IMR-90 (cell line): ENCODE measurements at regions not wholly inside any gene's neighbourhood (a gene's known extent, or its start where the extent isn't known, plus 50 kb on each side); places are given as distances from the start of the nearest gene placed in this dataset.
"Not testable (repeated sequence)": the region's sequence is repeated elsewhere in the genome, so short reads cannot be mapped to it uniquely, and the experiment has no call there.

ENCODE experiments used
- ATAC-seq: fragments of 200-7000 bp; cut with Tn5 transposase; 2 replicates; pipeline ENCODE4 v1.9.1; 2020; ENCODE audit warnings: low read depth, mild to moderate bottlenecking, moderate library complexity
- BruUV-seq: library from RNA; stranded (reverse); fragments of 400-500 nt; replicated peaks from 2 replicates; lab custom pipeline; 2021; lab: Mats Ljungman, UMichigan
- CTCF ChIA-PET: fragments of 300-600 bp; formaldehyde crosslinking; extraction: SDS; loops from one replicate; lab custom pipeline; 2021; ENCODE audit warnings: antibody characterized with exemption; lab: Yijun Ruan, JAX
- POLR2A ChIA-PET: fragments of 300-600 bp; sonication (Branson Sonifier 250); formaldehyde crosslinking; loops from one replicate; lab custom pipeline; 2022; ENCODE audit warnings: antibody characterized with exemption; ENCODE audit not compliant: unreplicated experiment; lab: Charles Lee
- DNase-seq: peaks from one replicate; pipeline ENCODE4 v3.0.0; 2013
- H2AFZ ChIP-seq: replicated peaks from 2 replicates; pipeline ENCODE3; 2013; ENCODE audit warnings: low read length, mild to moderate bottlenecking; ENCODE audit not compliant: poor library complexity
- H2AK5ac ChIP-seq: 2 replicates; pipeline ENCODE4 v1.6.1; 2013; ENCODE audit warnings: low read depth, low read length, inconsistent platforms
- H2AK9ac ChIP-seq: replicated peaks from 2 replicates; pipeline ENCODE3; 2013; ENCODE audit warnings: mild to moderate bottlenecking, low read depth, low read length, moderate library complexity; ENCODE audit not compliant: poor library complexity
- H2BK120ac ChIP-seq: 2 replicates; pipeline ENCODE4 v1.6.1; 2013; ENCODE audit warnings: low read depth, low read length, inconsistent platforms
- H2BK15ac ChIP-seq: 3 replicates; pipeline ENCODE4 v1.6.1; 2013; ENCODE audit warnings: low read depth, low read length, inconsistent platforms
- H2BK20ac ChIP-seq: 2 replicates; pipeline ENCODE4 v1.6.1; 2013; ENCODE audit warnings: low read depth, mild to moderate bottlenecking, inconsistent platforms, low read length, moderate library complexity
- H2BK5ac ChIP-seq: 2 replicates; pipeline ENCODE4 v1.6.1; 2013; ENCODE audit warnings: mild to moderate bottlenecking, low read depth, low read length, inconsistent platforms; ENCODE audit not compliant: poor library complexity, severe bottlenecking
- H3K14ac ChIP-seq: replicated peaks from 2 replicates; pipeline ENCODE4 v1.6.1; 2013; ENCODE audit warnings: low read depth, low read length, inconsistent platforms
- H3K18ac ChIP-seq: 2 replicates; pipeline ENCODE4 v1.6.1; 2013; ENCODE audit warnings: low read depth, low read length, control low read depth
- H3K23ac ChIP-seq: 2 replicates; pipeline ENCODE4 v1.6.1; 2013; ENCODE audit warnings: low read depth, low read length, inconsistent platforms
- H3K27ac ChIP-seq: 2 replicates; pipeline ENCODE4 v1.5.1; 2013; ENCODE audit warnings: mild to moderate bottlenecking, control low read depth, low read length; ENCODE audit not compliant: insufficient read depth
- H3K27me3 ChIP-seq: 2 replicates; pipeline ENCODE4 v1.6.1; 2013; ENCODE audit warnings: low read length; ENCODE audit not compliant: control insufficient read depth, insufficient read depth
- H3K36me3 ChIP-seq: 2 replicates; pipeline ENCODE4 v1.6.1; 2013; ENCODE audit warnings: low read length, mixed read lengths; ENCODE audit not compliant: control insufficient read depth, insufficient read depth
- H3K4ac ChIP-seq: 2 replicates; pipeline ENCODE4 v1.6.1; 2013; ENCODE audit warnings: low read depth, low read length, inconsistent platforms
- H3K4me1 ChIP-seq: 2 replicates; pipeline ENCODE4 v1.6.1; 2013; ENCODE audit warnings: low read length, mixed read lengths; ENCODE audit not compliant: control insufficient read depth, insufficient read depth
- H3K4me2 ChIP-seq: 2 replicates; pipeline ENCODE4 v1.6.1; 2013; ENCODE audit warnings: low read depth, mild to moderate bottlenecking, control low read depth, low read length, moderate library complexity
- H3K4me3 ChIP-seq: 2 replicates; pipeline ENCODE4 v1.5.1; 2013; ENCODE audit warnings: low read depth, mild to moderate bottlenecking, control low read depth, low read length, moderate library complexity; ENCODE audit not compliant: insufficient read depth
- H3K56ac ChIP-seq: 2 replicates; pipeline ENCODE4 v1.6.1; 2013; ENCODE audit warnings: low read length, inconsistent platforms; ENCODE audit not compliant: insufficient read depth; ENCODE audit errors: extremely low read depth
- H3K79me1 ChIP-seq, 2 experiments: 2 replicates each; pipeline ENCODE4 v1.6.1; 2013; ENCODE audit warnings: low read length in 2 of 2, inconsistent platforms in 1 of 2, low read depth in 1 of 2
- H3K9ac ChIP-seq: 2 replicates; pipeline ENCODE4 v1.6.1; 2013; ENCODE audit warnings: low read depth, low read length, control low read depth
- H3K9me1 ChIP-seq: 2 replicates; pipeline ENCODE4 v1.6.1; 2013; ENCODE audit warnings: low read length, inconsistent platforms; ENCODE audit not compliant: insufficient read depth
- H3K9me3 ChIP-seq: 2 replicates; pipeline ENCODE4 v1.6.1; 2013; ENCODE audit warnings: low read length; ENCODE audit not compliant: control insufficient read depth, insufficient read depth
- H4K20me1 ChIP-seq: 2 replicates; pipeline ENCODE4 v1.6.1; 2013; ENCODE audit warnings: low read length, inconsistent platforms; ENCODE audit not compliant: insufficient read depth
- H4K5ac ChIP-seq: 2 replicates; pipeline ENCODE4 v1.6.1; 2013; ENCODE audit warnings: mild to moderate bottlenecking, low read depth, low read length, control low read depth
- H4K8ac ChIP-seq, 2 experiments: 2 replicates each; pipeline ENCODE4 v1.6.1; 2013; ENCODE audit warnings: low read depth in 2 of 2, low read length in 2 of 2, control low read depth in 1 of 2, inconsistent platforms in 1 of 2
- H4K91ac ChIP-seq: 2 replicates; pipeline ENCODE4 v1.6.1; 2013; ENCODE audit warnings: low read depth, low read length, inconsistent platforms; ENCODE audit not compliant: insufficient read depth
- WGBS, 2 experiments: methylation state at CpG; one replicate each; pipeline versions ENCODE4 v1.1.5 to v1.1.7; 2013; ENCODE audit warnings: missing lambda C conversion rate in 2 of 2; ENCODE audit not compliant: insufficient read length in 1 of 2; ENCODE audit errors: extremely low coverage in 2 of 2; 5-methylcytosine and 5-hydroxymethylcytosine counted together
- dilution Hi-C: fragments of 300-500 bp; cut with HindIII; formaldehyde crosslinking; loops from one replicate; pipeline ENCODE4 v1.14.3; 2018; ENCODE audit warnings: low sequenced_read_pairs; ENCODE audit not compliant: unreplicated experiment
- in situ Hi-C: fragments of 300-500 bp; cut with MboI; formaldehyde crosslinking; loops from 3 replicates; pipeline ENCODE4 v1.14.3; 2019; ENCODE audit warnings: low sequenced_read_pairs, inconsistent platforms, mixed read lengths
- intact Hi-C: fragments of 100-400 bp; cut with micrococcal nuclease; formaldehyde crosslinking; loops from 2 replicates; pipeline ENCODE4 v1.10.0; 2022

DNA sequence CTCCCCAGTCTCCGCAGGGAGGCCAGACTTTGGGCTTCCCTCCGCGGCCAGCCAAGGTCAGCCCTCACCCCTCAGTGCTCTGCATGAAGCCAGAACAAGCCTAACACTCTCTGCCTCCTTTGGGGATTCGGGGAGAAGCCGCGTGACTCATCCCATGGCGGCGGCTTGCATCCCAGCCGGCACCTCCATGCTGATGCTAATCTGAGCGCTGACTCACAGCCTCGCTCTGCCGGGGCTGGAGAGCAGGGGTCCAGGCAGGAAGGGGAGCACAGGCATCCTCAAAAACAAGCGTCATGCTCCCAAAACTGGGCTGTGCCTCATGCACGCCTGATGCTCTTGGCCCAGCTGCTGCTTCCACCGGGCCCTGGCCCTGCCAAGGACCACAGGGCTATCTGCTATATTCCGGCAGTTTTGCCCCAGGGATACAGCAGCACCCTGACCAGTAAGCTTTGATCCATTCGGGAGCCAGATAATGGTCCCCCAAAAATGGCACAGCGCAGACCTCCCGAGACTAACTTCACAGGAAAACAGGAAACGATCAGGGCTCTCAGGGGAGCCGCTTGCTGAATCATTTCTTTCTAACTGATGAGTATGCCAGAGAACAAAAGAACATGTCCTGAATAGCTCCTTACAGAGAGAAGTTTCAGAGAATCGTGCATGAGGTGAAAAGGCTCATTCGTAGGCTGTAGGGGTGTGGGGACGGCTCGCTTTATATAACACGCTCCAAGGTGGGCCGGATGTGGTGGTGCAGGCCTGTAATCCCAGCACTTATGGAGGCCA is 254.4 kb upstream of the USP9Y start:
- H2BK5ac ChIP-seq, H4K8ac ChIP-seq, H3K9me3 ChIP-seq, in situ Hi-C loops, H2AFZ ChIP-seq, H3K27ac ChIP-seq, H3K23ac ChIP-seq, H3K56ac ChIP-seq, H3K4me3 ChIP-seq, POLR2A ChIA-PET, H2AK5ac ChIP-seq, dilution Hi-C loops, H2AK9ac ChIP-seq, ATAC-seq, H3K9ac ChIP-seq, H3K4me2 ChIP-seq, H3K27me3 ChIP-seq, H4K20me1 ChIP-seq, intact Hi-C loops, H3K4me1 ChIP-seq, H3K36me3 ChIP-seq, H3K18ac ChIP-seq, H3K9me1 ChIP-seq, H3K14ac ChIP-seq, H2BK20ac ChIP-seq, H2BK120ac ChIP-seq, H4K91ac ChIP-seq, H3K79me1 ChIP-seq, H3K4ac ChIP-seq, CTCF ChIA-PET, DNase-seq, BruUV-seq, H4K5ac ChIP-seq, H2BK15ac ChIP-seq: not testable (repeated sequence)
- WGBS, 2 experiments = no CpG with 5 or more reads among the region's 27 CpGs

DNA sequence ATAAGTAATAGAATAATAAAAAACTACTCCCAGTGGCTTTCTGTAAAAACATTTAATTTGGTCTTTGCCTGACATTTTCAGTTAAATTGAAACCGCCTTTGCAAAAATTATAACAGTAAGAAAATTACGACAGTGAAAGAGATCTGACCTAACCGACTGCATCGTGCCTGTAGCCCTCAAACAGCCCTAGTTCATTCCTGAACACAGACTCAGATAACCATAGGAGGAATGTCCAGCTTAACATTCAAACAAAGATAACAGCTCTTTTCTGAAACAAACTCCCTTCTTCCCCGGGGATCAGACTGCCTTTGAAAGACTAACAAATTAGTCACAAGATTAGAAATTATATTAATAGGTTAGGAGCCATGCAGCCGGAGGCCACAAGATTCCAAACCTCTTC is 252.5 kb upstream of the USP9Y start:
- H3K4me3 ChIP-seq, POLR2A ChIA-PET, DNase-seq, H2AK5ac ChIP-seq, H3K4me1 ChIP-seq, H2BK15ac ChIP-seq, H3K36me3 ChIP-seq, H4K5ac ChIP-seq, BruUV-seq, H3K18ac ChIP-seq, H3K4ac ChIP-seq, H3K14ac ChIP-seq, H3K9me1 ChIP-seq, H2BK5ac ChIP-seq, H3K27ac ChIP-seq, H3K9ac ChIP-seq, H3K79me1 ChIP-seq, H4K91ac ChIP-seq, H3K23ac ChIP-seq, H2BK20ac ChIP-seq, dilution Hi-C loops, H4K20me1 ChIP-seq, H3K4me2 ChIP-seq, ATAC-seq, intact Hi-C loops, H2AFZ ChIP-seq, H4K8ac ChIP-seq, H2BK120ac ChIP-seq, H3K27me3 ChIP-seq, H2AK9ac ChIP-seq, H3K9me3 ChIP-seq, in situ Hi-C loops, CTCF ChIA-PET, H3K56ac ChIP-seq: not testable (repeated sequence)
- WGBS, 2 experiments = no CpG with 5 or more reads among the region's 6 CpGs
